RPMI8226 (cell line): ENCODE measurements at regions not wholly inside any gene's neighbourhood (a gene's known extent, or its start where the extent isn't known, plus 50 kb on each side); places are given as distances from the start of the nearest gene placed in this dataset.
A peak's percentile ranks its signal among the peaks of the same experiment; 100 is the strongest.
"Not testable (repeated sequence)": the region's sequence is repeated elsewhere in the genome, so short reads cannot be mapped to it uniquely, and the experiment has no call there.

Source experiments
- DNase-seq: peaks from one replicate; pipeline ENCODE4 v3.0.0-alpha.2; 2015

DNA sequence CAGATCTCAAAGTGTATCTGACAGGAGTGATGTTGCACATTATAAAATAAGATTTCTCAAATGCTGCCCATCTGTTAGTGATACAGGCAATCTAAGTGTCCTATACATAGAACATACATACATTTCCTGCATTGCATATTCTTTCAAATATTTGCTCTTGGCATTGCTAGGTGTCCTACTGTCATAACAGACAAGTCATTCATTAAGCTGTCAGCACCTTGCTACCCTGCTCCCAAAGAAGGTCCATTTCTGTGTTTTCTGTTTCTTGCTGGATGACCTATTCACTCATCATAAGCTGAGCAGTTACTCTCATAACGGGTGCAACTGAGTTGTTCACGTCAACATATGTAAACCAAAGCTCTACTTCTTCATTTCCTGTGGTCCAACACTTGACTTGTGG, 719.0 kb downstream of the KCNJ2 start:
- no peak for DNase-seq

DNA sequence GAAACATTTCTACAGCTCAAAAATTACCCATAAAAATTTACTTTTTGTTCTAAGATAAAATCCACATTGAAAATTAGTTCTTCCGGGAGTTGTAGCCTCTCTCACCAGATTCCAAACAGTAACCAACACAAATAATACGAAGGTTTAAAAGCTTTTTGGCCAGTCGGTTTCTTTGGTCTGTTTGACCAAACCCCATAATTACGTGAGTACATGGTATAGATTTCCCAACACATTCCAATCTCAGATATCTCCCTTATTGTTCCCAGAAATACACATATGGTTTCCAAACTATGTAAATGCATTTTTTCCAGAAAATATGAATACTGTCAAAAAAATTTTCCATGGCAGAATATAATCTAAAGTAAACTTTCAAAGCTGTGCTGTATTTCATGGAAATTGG, 722.0 kb downstream of the KCNJ2 start:
- no peak for DNase-seq

DNA sequence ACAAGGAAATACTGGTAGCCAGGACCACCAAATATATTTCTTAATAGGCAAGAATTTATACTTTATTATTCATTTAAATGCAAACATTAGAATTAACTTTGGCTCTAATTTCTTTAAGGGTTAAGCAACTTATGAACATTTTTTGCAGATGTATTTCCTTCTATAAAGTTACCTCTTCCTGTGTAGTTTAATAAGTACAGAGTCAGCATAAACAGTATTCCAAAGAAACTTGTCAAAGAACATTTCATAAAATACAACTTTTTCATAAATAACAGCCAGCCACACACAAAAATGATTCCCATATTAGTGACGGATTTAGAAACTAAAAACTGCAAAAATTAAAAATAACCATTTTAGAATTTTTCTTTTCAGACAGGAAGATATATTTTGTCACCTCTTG, 723.2 kb downstream of the KCNJ2 start:
- DNase-seq: no peak

DNA sequence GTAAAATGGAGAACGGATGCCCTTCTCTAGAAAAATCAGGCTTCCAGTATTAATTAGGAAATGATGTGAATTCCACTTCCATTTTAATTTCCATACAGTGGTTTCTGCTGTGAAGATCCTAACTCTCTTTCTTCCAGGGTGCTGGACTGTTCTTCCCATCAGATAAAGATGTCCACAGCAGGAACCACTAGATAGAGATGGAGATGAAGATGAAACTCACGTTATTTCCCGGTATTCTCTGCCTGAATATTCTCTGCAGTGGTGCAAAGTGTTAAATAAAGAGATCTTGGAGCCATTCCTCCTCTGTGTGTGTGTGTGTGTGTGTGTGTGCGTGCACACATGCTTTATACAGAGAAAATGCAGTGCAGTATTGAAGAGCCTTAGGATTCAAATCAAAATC, 727.5 kb downstream of the KCNJ2 start:
- DNase-seq: no peak

DNA sequence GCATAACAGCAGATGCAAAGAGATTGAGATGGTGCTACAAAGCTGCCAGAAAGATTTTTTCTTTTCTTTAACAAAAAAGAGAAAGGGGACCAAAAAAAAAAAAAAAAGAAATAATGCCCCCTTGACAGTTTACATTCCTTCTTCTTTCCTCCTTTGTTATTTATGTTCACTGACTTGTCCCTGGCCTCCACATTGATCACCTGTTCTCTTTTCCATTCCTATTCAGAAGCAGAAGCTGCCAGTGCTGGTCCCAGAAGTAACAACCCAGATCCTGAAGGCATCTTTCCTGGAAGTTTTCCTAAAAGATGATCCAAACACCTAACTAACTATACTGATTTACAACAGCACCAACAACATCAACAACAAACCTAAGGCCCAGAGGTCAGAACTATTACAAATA, 728.1 kb downstream of the KCNJ2 start:
- DNase-seq: no peak

DNA sequence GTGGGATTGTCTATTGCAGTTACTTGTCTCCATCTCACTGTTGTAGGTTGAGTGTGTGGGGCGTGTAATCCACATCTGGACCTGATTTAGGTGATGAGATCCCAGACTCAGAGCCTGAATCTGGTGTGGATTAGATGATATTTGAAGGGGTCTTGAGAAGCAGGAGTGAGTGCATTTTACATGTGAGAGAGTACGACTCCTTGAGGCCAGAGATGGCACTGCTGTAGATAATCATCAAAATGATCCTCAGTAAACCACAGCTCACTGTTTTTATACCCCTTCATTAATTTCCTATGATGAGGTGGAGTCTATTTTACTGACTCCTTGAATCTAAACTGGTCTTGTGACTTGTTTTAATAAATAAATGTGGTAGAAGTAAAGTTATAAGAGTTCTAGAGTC, 732.5 kb downstream of the KCNJ2 start:
- no peak for DNase-seq

DNA sequence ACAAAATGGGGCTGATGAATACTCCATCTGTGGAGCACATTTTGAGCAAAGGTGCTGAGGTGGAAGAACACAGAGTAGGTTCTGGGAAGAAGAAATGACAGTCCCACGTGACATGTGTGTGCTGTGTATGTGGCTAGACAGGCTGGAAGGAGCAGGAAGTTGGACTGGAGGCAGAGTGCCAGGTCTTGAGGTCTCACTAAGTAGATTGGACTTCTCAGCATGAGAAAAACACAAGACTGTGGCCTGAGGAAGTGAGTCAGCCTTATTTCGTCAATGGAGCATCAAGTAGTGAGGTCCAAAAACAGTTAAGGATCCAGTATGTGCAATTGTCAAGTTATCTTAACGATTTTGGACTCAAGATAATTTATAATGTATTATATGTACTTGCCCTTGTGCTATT, 736.5 kb downstream of the KCNJ2 start:
- peak; percentile 7 for DNase-seq

DNA sequence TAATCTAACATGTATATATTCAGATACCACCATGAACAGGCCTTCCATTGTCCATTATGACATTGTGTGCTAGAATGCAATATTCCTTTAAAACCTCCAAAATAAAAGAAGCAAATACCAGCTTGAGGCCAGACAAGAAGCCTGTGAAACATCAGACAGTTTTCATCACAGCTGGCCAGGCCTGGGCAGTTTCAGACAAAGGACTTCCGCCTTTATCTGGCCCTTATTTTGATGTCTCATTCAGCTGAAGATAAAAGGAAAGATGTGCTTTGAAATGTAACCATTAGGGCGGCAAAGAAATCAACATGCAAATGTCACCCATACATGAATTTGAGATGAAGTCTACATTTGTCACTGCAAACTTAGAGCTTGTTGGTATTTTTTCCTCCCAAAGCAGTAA, 737.5 kb downstream of the KCNJ2 start:
- no peak for DNase-seq

DNA sequence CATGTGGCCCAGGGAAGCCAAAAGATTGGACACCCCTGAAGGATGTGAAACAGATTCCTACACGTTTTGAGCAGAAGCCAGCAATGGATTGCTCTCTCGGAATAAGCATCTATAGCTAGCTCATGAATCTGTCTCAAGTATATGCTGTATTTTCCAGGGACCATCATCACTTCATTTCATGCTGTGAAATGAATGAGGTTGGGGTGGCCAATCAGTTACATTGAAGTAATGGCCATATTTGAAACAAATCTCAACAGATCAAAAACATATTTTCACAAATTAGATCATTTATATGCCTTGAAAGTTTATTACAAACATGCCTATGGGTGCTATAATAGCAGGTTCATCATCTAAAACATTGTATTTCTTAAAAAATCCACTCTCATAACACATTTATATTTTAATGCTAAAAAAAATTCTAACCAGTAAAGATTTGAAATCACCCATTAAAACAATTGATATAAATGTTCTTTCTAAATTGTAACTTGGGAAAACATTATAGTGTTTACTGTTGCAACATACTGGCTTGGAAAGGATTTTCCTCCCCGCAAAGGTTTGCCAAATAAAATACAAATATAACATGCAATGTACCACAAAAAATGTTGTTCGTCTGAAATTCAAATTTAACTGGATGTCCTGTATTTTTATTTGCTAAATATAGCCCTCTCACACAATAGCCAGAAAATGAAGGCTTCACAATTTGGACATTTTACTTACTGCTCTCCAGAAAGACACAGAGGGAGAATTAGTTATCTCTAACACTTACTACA, 743.6 kb downstream of the KCNJ2 start:
- DNase-seq: no peak

DNA sequence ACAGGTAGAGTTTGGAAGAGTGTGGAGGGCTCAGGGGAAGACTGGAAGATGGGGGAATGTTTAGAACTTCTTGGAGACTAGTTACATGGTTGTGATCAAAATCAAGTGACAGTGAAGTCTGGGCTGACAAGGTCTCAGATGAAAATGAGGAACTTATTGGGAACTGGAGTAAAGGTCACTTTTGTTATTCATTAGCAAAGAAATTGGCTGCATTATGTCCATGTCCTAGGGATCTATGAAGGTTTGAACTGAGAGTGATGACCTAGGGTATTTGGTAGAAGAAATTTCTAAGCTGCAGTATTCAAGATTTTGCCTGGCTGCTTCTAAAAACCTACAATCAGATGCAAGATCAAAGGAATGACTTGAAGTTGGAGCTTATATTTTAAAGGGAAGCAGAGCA, 747.1 kb downstream of the KCNJ2 start:
- DNase-seq: no peak

DNA sequence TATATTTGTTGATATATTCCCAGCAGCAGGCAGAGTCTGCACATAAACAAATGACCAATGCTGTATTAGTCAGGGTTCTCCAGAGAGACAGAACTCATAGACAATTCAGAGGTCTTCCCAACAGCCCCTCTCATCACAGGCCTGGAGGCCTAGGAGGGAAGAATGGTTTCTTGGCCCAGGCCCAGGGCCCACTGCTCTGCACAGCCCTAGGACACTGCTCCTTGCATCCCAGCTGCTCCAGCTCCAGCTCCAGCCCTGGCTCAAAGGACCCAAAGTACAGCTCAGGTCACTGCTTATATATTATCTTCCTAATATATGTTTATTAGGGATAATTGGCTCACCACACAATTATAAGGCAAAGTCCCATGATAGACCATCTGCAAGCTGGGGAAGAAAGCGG, 749.9 kb downstream of the KCNJ2 start:
- no peak for DNase-seq

DNA sequence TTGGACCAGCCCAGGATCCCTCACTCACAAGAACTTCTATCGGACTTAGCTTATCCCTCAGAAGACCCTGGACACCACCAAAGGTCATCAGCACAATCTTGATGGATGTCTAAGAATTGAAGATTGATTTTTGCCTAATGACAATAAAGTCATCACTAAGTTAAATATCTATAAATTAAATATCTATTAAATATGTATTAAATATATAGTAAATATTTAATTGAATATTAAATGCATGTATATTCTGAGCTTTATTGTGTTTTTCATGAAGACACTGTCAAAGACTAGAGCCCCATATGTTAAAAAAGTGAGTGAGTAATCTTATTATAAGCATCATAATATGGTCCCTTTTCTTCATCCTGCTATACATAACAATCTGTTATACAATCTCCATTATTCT, 751.1 kb downstream of the KCNJ2 start:
- no peak for DNase-seq

DNA sequence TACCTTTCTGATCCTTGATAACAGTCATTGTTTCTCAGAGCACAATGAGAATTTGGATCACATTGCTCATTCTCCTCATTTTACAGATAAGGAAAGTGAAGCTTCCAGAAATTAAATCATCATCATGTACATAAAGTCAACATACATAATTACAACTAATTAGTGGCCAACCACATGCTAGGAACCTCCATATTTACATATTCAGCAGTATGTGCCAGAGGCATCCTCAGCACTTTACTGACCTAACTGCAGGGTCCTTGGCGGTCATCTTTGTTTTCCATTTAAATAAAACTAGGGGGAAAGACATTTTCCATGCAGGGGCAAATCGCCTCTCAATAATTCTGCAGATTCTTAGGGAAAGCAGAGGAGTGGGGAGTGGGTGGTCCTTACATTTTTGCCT, 752.9 kb downstream of the KCNJ2 start:
- no peak for DNase-seq

DNA sequence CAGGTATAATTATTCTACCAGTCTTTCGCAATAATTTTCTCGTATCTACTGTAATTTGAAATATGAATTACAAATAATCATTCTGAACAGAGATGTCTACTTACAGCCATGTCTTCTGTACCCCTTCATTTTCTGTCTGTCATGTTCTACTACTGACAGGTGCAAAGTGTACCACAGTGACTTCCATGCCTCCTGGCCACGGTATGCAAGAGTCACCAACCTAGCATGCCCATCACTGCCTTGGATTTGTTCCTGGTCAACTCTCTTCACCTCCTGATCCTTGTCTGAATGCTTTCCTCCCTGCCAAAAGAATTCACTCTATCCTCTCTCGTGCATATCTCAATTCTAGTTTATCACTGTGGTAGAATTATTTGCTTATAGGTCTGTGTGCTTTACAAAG, 755.4 kb downstream of the KCNJ2 start:
- no peak for DNase-seq

DNA sequence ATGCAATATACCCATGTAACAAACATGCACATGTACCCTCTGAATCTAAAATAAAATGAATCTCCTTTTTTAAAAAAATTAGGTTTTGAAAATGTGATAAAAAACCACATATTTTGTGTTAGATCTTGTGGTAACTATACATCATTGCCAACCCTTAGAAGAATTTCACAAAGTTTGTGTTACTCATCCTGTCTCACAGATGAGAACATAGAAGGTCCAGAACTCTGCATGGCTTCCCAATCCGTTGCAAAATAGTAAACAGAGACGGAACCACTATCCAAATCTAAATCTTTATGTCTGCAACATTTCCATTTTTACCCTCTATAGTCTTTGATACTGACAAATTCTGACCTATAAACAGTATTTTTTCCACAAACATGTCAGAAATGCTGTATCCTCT, 759.9 kb downstream of the KCNJ2 start:
- DNase-seq: no peak

DNA sequence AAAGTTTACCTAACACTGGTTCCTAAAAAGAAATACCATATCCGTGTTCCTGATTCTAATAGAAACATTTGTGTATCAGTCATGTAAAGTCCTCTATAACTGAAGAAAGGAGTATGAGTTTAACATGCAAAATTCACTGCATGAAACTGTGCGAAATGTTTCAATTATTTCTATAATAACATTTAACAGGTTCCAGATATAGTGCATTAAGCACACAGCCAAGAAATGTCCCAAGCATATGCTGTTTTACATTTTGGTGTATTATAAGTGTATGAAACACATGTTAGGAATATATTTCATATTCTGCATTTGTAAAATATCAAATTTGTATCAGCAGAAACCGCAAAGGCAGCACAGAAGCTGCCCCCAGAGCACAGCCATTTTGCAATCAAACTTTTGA, 764.9 kb downstream of the KCNJ2 start:
- no peak for DNase-seq

DNA sequence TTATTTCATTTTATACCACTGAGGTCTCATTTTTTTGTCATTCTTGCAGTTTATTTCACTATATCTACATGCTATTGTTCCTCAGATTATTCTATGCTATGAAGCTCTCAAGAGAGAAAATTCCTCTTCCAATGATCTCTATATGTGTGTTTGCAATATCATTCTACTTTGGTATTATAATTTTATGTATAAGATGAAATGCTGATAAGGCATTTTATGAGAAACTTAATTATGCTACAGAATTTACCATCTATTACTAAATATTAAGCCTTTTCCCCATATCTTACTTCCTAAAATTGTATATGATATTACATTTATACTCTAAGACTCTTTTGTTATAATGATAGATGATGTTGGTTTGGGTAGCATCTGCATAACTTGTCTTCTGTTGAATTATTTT, 765.5 kb downstream of the KCNJ2 start:
- DNase-seq: no peak

DNA sequence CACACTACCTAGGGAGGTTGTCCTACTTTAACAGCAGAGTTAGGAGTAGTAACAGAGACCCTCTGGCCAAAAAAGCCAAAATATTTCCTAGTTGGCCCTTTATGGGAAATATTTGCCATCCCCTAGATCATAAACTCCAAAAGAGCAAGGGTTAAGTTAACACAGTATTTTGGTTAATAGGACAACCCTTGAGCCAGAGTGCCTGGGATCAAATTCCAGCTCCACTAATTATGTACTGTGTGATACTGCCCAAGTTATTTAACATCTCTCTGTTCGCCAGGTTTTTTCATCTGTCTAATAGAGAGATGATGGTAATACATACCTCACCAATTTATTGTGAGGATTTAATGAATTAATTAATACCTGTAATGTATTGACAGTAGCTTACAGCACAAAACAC, 767.4 kb downstream of the KCNJ2 start:
- no peak for DNase-seq

DNA sequence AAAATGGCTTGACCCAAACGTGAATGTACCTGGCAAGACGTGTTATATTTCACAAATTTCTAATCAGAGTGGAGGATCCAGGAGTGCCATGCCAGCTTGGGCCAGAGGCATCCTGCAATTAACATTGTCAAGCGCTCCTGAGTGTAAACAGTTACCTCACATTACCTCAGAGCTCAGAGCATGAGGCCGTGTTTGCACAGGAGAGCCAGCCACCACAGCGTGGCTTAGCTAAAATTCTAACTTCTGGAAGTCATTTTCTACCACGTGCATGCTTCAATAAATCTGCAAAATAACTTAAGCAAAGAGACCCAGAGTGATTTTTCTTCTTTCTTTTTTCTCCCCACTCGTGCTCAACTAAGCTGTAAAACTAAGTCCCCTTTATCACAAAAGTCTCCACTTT, 769.0 kb downstream of the KCNJ2 start:
- no peak for DNase-seq

DNA sequence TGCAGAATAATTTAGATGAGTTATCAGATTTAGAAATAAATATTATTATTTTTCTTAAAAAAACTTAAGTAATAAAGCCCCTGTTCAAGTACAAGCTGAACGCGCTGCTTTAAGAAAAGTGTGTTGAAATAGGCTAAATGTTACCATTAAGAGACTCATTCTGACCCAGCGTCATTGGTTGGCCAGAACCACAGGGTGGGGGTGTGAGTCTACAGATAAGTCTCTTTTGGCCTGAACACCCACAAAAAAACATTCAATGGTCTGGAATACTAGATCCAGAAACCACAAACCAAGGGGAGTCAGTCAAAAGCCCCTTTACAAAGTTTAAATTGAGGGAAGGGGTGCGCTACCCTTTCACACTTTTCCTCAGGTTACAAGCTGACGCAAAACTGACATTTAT, 776.1 kb downstream of the KCNJ2 start:
- no peak for DNase-seq

DNA sequence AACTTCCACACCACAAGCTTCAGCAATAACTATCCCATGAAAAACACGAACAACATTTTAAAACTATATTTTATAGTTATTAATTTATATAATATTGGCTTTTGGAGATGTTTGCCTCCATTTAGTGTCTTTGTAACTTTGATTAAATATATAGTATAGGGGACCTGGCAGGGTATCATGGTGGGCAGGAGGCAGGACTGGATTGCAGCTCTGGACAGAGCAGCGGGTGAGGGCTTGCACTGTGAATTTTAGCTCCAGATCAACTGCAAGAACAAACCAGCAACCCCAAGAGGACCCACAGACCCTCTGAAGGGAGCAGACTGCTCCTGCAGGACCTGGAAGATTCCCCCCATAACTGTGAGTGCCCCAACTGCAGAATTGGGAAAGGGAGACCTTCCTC, 777.9 kb downstream of the KCNJ2 start:
- no peak for DNase-seq

DNA sequence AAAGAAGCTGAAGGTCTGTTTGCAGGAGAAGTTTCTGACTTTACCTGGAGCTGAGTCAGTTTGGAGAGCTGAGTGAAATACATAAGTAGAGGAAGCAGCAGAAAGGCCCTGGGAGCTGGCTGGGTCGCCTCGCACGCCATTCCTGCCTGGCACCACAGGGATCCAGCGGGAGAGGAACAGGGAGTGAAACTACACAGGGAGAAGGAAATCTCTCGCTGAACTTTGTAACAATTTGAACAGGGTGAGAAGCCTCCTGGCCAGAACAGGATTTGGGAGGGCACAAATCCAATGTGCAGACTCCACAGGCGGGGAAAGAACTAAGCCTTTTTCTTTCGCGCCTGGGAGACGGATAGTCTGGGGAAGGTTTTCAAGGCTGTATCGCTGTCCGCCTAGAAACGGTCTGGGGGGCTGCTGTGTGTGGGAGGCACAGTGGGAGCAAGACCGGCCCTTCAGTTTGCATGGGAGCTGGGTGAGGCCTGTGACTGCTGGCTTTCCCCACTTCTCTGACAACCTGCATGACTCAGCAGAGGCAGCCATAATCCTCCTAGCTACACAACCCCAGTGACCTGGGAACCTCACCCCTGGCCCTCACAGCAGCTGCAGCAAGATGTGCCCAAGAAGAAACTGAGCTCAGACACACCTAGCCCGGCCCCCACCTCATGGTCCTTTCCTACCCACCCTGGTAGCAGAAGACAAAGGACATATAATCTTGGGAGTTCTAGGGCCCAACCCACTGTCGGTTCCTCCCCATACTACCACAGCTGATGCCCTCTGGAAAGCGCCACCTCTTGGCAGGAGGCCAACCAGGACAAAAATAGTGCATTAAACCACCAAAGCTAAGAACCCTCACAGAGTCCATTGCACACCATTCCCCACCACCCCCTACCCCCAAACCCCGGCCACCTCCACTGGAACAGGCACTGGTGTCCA, 778.6 kb downstream of the KCNJ2 start:
- DNase-seq: peak; percentile 9

DNA sequence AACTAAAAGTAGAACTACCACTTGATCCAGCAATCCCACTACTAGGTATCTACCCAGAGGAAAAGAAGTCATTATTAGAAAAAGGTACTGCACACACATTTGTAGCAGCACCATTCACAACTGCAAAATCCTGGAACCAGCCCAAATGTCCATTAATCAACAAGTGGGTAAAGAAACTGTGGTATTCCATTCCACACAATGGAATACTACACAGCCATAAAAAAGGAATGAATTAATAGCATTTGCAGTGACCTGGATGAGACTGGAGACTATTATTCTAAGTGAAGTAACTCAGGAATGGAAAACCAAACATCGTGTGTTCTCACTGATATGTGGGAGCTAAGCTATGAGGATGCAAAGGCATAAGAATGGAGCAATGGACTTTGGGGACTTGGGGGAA, 783.8 kb downstream of the KCNJ2 start:
- DNase-seq: not testable (repeated sequence)

DNA sequence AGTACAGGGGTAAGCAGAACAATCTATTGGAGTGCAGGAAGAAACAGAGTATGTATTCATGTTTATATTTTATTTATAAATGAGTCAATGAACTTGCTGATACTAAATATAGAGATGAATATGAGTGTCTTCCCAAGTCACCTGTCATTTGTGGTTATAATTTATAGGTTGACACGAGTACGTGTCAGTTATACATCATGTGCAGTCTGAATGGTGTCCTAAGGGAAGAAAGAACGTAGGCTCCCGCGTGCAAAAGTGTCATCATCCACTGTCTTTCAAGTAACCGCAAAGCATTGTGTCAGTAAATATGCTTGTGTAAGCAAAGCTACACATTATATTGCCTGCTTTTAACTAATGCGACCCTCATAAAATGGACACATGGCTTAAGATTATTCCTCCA, 786.1 kb downstream of the KCNJ2 start:
- DNase-seq: no peak
